ENCODE measurements at regions not wholly inside any gene's neighbourhood (a gene's known extent, or its start where the extent isn't known, plus 50 kb on each side); places are given as distances from the start of the nearest gene placed in this dataset.

DNA sequence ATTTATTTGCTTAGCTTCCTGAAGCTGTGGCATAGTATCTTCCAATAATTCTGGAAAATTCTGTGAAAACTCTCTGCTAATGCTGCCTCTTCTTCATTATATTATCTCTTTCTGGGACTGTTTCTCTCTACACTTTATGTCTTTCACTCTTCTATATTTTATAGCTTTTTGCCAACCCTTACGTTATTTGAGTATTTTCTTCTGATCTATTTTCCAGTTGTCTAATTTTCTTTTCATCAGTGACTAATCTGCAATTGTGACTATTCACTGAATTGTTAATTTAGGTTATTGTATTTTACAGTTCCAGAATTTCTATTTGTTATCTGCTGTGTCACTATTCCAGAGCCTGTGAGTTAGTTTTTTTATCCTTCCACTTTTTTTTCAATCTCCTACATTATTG, 273.4 kb upstream of the PHYHIPL start:
- no peak for TF ChIP-seq CTCF (conservative IDR thresholded peaks at IDR 0.05; ENCODE audit: low read depth)
- no peak for DNase-seq (ENCODE audit: low spot score)
- CTCF ChIA-PET: interaction anchor here (0.7 kb wide), 1 partner anchor 87 kb away, joined by 3 read pairs; no protein-coding TSS in a partner anchor
- no peak overlapping the region for H3K27ac ChIP-seq
- POLR2A ChIA-PET (ENCODE audit: low non-redundant PET): no interaction called here

GRCh38 chr10:58909881-58910280, 266.6 kb upstream of the PHYHIPL start:
- ChIA-PET POLR2A (ENCODE audit: low non-redundant PET) (no interaction called here), CTCF (interaction anchor here (1.1 kb wide), 1 partner anchor 129 kb away, joined by 4 read pairs; no protein-coding TSS in a partner anchor)
- H3K27ac ChIP-seq: no peak overlapping the region
- no peak for DNase-seq (ENCODE audit: low spot score)
- no peak for TF ChIP-seq CTCF (conservative IDR thresholded peaks at IDR 0.05; ENCODE audit: low read depth)

- DNase-seq (ENCODE audit: low spot score): no peak
- H3K27ac ChIP-seq: no peak overlapping the region
- ChIA-PET CTCF (no interaction called here), POLR2A (ENCODE audit: low non-redundant PET) (no interaction called here)
- TF ChIP-seq CTCF (conservative IDR thresholded peaks at IDR 0.05; ENCODE audit: low read depth): no peak
These were observed 262.7 kb upstream of the PHYHIPL start for GRCh38 chr10:58913717-58914116.

- CTCF ChIA-PET: no interaction called here
- no peak overlapping the region for H3K27ac ChIP-seq
- POLR2A ChIA-PET (ENCODE audit: low non-redundant PET): no interaction called here
- DNase-seq (ENCODE audit: low spot score): no peak
- no peak for TF ChIP-seq CTCF (conservative IDR thresholded peaks at IDR 0.05; ENCODE audit: low read depth)
These were observed 257.6 kb upstream of the PHYHIPL start for GRCh38 chr10:58918887-58919286.

DNA sequence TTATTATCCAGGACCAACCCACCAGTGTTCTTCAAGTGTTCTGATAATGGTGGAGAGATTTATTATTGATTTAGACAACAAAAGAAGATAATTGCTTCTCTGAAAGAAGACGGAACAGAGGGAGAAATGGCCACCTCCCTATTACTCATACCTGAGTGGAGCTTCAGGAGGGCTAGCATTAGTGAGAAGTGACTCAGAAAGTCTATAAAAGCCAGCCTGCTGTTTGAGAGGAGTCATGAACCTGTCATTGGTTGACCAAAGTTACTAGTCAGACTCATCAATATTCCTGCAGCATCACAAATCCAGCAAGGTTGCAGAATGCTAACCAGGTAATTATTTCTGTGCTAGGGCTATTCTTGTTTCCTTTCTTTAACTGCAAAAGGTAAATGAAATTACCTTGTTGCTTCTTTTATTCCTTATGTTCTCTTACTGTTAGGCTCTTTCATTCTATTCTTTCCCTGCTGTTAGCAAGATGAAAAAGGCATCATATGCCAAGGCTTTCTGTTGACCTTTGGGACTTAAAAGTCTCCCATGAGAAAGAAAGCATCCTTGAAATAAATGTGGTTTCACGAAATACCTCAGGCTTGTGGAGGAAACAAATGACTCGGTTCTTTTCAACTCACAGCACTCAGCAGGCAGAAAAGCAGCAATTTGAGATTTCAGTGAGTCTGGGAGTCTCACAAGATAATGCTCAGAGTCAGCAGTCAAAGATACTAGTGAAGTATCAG, 256.4 kb upstream of the PHYHIPL start:
- H3K27ac ChIP-seq: no peak overlapping the region
- peak; percentile 80 for DNase-seq (ENCODE audit: low spot score)
- no peak for TF ChIP-seq CTCF (conservative IDR thresholded peaks at IDR 0.05; ENCODE audit: low read depth)
- POLR2A ChIA-PET (ENCODE audit: low non-redundant PET): no interaction called here
- CTCF ChIA-PET: no interaction called here

- no peak for TF ChIP-seq CTCF (conservative IDR thresholded peaks at IDR 0.05; ENCODE audit: low read depth)
- H3K27ac ChIP-seq: no peak overlapping the region
- no peak for DNase-seq (ENCODE audit: low spot score)
- POLR2A ChIA-PET (ENCODE audit: low non-redundant PET): no interaction called here
- CTCF ChIA-PET: no interaction called here
These were observed 255.8 kb upstream of the PHYHIPL start for GRCh38 chr10:58920655-58921003.

Measured in RWPE1 (cell line).